ENCODE measurements at regions not wholly inside any gene's neighbourhood (a gene's known extent, or its start where the extent isn't known, plus 50 kb on each side); places are given as distances from the start of the nearest gene placed in this dataset.
A peak's percentile ranks its signal among the peaks of the same experiment; 100 is the strongest.

GRCh38 chr4:19285146-19285545 lies 966.6 kb upstream of the SLIT2 start:
- intact Hi-C loops (cut with DNase I): no loop called here
- H3K9me3 ChIP-seq (replicated peaks in 1 of 3): no peaks in the 10 kb centered on the region
- WGBS, 4 donors: 59 to 72% (median 63%) methylated on average over 3 of the region's 3 CpGs
- TF ChIP-seq CTCF (IDR thresholded peaks at IDR 0.05): no peak
- no peak for TF ChIP-seq POLR2A (IDR thresholded peaks at IDR 0.05)
- H3K27ac ChIP-seq: no peak overlapping the region
- no peaks in the 10 kb centered on the region for H3K27me3 ChIP-seq
- H3K4me3 ChIP-seq: no peak overlapping the region
- no peaks in the 10 kb centered on the region for H3K4me1 ChIP-seq (replicated peaks in 1 of 2)
- no peaks in the 10 kb centered on the region for H3K36me3 ChIP-seq (replicated peaks in 1 of 2)
- DNase-seq: no peak

- intact Hi-C loops (cut with DNase I): no loop called here
- H3K36me3 ChIP-seq (replicated peaks in 1 of 2): no peaks in the 10 kb centered on the region
- no peak for DNase-seq
- no peaks in the 10 kb centered on the region for H3K27me3 ChIP-seq
- 75 to 93% (median 81%) methylated on average over 1 of the region's 1 CpG for WGBS, 4 donors
- H3K9me3 ChIP-seq (replicated peaks in 1 of 3): no peaks in the 10 kb centered on the region
- no peak overlapping the region for H3K4me3 ChIP-seq
- no peaks in the 10 kb centered on the region for H3K4me1 ChIP-seq (replicated peaks in 1 of 2)
- H3K27ac ChIP-seq: no peak overlapping the region
- TF ChIP-seq CTCF (IDR thresholded peaks at IDR 0.05): no peak
- no peak for TF ChIP-seq POLR2A (IDR thresholded peaks at IDR 0.05)
Observed at GRCh38 chr4:19278665-19279064, 973.0 kb upstream of the SLIT2 start.

DNA sequence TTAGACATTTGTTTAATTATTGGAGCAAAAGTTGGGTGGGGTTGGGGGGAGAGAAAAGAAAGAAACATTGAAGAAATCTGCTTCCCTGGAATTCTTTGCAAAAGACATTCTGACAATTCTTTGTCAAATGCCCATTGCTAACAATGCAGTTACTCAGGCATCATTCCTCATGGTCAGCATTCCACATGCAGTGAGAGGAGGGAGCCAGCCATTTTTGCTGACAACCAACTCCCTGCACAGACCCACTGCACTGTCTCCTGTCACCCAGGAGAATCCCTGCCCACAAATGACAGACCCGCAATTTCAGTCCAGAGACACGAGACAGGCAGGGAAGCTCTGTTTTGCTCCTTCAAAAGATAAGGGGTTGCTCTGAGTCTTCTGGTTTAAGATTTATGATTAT lies 985.1 kb upstream of the SLIT2 start:
- Histone ChIP-seq H3K4me1 (replicated peaks in 1 of 2) (no peaks in the 10 kb centered on the region), H3K27ac (no peak overlapping the region), H3K27me3 (no peaks in the 10 kb centered on the region), H3K36me3 (replicated peaks in 1 of 2) (no peaks in the 10 kb centered on the region), H3K9me3 (replicated peaks in 1 of 3) (no peaks in the 10 kb centered on the region), H3K4me3 (no peak overlapping the region)
- 33 to 58% (median 40%) methylated on average over 2 of the region's 2 CpGs for WGBS, 4 donors
- TF ChIP-seq CTCF (IDR thresholded peaks at IDR 0.05): no peak
- no peak for TF ChIP-seq POLR2A (IDR thresholded peaks at IDR 0.05)
- no peak for DNase-seq
- intact Hi-C loops (cut with DNase I): no loop called here

GRCh38 chr4:19262467-19262866 lies 989.2 kb upstream of the SLIT2 start:
- H3K4me1 ChIP-seq (replicated peaks in 1 of 2): no peaks in the 10 kb centered on the region
- no peaks in the 10 kb centered on the region for H3K9me3 ChIP-seq (replicated peaks in 1 of 3)
- H3K4me3 ChIP-seq: peak overlapping the region in 1 of 4 donors; percentile 25
- no peaks in the 10 kb centered on the region for H3K36me3 ChIP-seq (replicated peaks in 1 of 2)
- no peak overlapping the region for H3K27ac ChIP-seq
- intact Hi-C loops (cut with DNase I): no loop called here
- TF ChIP-seq POLR2A (IDR thresholded peaks at IDR 0.05) (no peak), CTCF (IDR thresholded peaks at IDR 0.05) (no peak)
- 51 to 73% (median 57%) methylated on average over 2 of the region's 2 CpGs for WGBS, 4 donors
- peak in 1 of 7 donors; percentile 2 for DNase-seq
- H3K27me3 ChIP-seq: no peaks in the 10 kb centered on the region

All from adrenal gland (tissue), 9 donors.